TTC549 (cell line): ENCODE measurements at regions not wholly inside any gene's neighbourhood (a gene's known extent, or its start where the extent isn't known, plus 50 kb on each side); places are given as distances from the start of the nearest gene placed in this dataset.

ENCODE experiments used
- FAIRE-seq: peaks from 2 replicates; lab custom pipeline; 2012; peaks lifted over from hg19 to GRCh38; lab: Jason Lieb, UNC

- no peak for FAIRE-seq
Measured at GRCh38 chr5:39505363-39505762, 80.6 kb upstream of the DAB2 start.

GRCh38 chr5:39503155-39503554 lies 78.4 kb upstream of the DAB2 start:
- FAIRE-seq: no peak

- FAIRE-seq: no peak
Measured at GRCh38 chr5:39502704-39503103, 77.9 kb upstream of the DAB2 start.

- no peak for FAIRE-seq
Measured at GRCh38 chr5:39501397-39501796, 76.6 kb upstream of the DAB2 start.

GRCh38 chr5:39500551-39501175 lies 75.9 kb upstream of the DAB2 start:
- no peak for FAIRE-seq

- no peak for FAIRE-seq
Measured at GRCh38 chr5:39498278-39498952, 73.6 kb upstream of the DAB2 start.

GRCh38 chr5:39497322-39497721 lies 72.5 kb upstream of the DAB2 start:
- FAIRE-seq: no peak

GRCh38 chr5:39495227-39495626 lies 70.4 kb upstream of the DAB2 start:
- no peak for FAIRE-seq

- no peak for FAIRE-seq
Measured at GRCh38 chr5:39494534-39494933, 69.8 kb upstream of the DAB2 start.

GRCh38 chr5:39494107-39494510 lies 69.3 kb upstream of the DAB2 start:
- FAIRE-seq: no peak

GRCh38 chr5:39491210-39491609 lies 66.4 kb upstream of the DAB2 start:
- FAIRE-seq: no peak

- FAIRE-seq: no peak
Measured at GRCh38 chr5:39489263-39489662, 64.5 kb upstream of the DAB2 start.

- FAIRE-seq: no peak
Measured at GRCh38 chr5:39486790-39487189, 62.0 kb upstream of the DAB2 start.

- FAIRE-seq: peak; percentile 9
Measured at GRCh38 chr5:39486361-39486760, 61.6 kb upstream of the DAB2 start.

- peak; percentile 94 for FAIRE-seq
Measured at GRCh38 chr5:39485079-39485478, 60.3 kb upstream of the DAB2 start.

GRCh38 chr5:39484673-39485072 lies 59.9 kb upstream of the DAB2 start:
- FAIRE-seq: no peak

GRCh38 chr5:39482098-39482497 lies 57.3 kb upstream of the DAB2 start:
- no peak for FAIRE-seq

GRCh38 chr5:39479537-39479936 lies 54.8 kb upstream of the DAB2 start:
- no peak for FAIRE-seq

- FAIRE-seq: no peak
Measured at GRCh38 chr5:39478863-39479262, 54.1 kb upstream of the DAB2 start.

- no peak for FAIRE-seq
Measured at GRCh38 chr5:39476843-39477220, 52.1 kb upstream of the DAB2 start.

- no peak for FAIRE-seq
Measured at GRCh38 chr5:39475881-39476842, 51.4 kb upstream of the DAB2 start.

- peak; percentile 92 for FAIRE-seq
Measured at GRCh38 chr5:39475159-39475571, 50.4 kb upstream of the DAB2 start.
